AG10803 (cell line): ENCODE measurements at regions not wholly inside any gene's neighbourhood (a gene's known extent, or its start where the extent isn't known, plus 50 kb on each side); places are given as distances from the start of the nearest gene placed in this dataset.

Experiments used
- DNase-seq: peaks from one replicate; pipeline ENCODE4 v3.0.0; 2010; ENCODE audit warnings: low read depth
- H3K4me3 ChIP-seq: 2 replicates; pipeline ENCODE4 v1.5.1; 2011; ENCODE audit warnings: mild to moderate bottlenecking, low read length, control low read depth
- TF ChIP-seq, protein P1 (sequence below): conservative IDR thresholded peaks from 2 replicates; pipeline ENCODE4 v1.5.1; 2011; ENCODE audit warnings: mild to moderate bottlenecking, low read length, control low read depth, inconsistent platforms

DNA sequence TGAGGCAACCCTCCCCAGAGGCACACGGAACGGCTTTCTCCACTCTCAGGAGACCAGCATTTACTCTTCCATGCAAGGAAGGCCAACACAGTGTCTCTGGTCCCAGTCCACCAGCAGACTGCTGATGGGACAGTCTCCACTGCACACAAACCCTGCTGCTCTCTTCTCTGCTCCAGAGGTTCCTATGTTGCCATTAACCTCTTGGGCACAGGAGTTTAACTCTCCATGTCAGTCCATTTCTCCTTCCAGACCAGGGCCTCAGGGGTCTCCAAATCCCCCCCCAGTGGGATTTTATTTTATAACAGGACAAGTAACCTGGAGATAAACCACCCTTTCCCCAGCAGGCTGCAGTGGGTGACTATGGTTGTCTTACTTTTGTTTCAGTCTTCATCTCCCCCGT, 452.5 kb downstream of the GADD45G start:
- no peak for DNase-seq
- no peak overlapping the region for H3K4me3 ChIP-seq
- TF ChIP-seq, protein P1, sequence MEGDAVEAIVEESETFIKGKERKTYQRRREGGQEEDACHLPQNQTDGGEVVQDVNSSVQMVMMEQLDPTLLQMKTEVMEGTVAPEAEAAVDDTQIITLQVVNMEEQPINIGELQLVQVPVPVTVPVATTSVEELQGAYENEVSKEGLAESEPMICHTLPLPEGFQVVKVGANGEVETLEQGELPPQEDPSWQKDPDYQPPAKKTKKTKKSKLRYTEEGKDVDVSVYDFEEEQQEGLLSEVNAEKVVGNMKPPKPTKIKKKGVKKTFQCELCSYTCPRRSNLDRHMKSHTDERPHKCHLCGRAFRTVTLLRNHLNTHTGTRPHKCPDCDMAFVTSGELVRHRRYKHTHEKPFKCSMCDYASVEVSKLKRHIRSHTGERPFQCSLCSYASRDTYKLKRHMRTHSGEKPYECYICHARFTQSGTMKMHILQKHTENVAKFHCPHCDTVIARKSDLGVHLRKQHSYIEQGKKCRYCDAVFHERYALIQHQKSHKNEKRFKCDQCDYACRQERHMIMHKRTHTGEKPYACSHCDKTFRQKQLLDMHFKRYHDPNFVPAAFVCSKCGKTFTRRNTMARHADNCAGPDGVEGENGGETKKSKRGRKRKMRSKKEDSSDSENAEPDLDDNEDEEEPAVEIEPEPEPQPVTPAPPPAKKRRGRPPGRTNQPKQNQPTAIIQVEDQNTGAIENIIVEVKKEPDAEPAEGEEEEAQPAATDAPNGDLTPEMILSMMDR, result no peak

DNA sequence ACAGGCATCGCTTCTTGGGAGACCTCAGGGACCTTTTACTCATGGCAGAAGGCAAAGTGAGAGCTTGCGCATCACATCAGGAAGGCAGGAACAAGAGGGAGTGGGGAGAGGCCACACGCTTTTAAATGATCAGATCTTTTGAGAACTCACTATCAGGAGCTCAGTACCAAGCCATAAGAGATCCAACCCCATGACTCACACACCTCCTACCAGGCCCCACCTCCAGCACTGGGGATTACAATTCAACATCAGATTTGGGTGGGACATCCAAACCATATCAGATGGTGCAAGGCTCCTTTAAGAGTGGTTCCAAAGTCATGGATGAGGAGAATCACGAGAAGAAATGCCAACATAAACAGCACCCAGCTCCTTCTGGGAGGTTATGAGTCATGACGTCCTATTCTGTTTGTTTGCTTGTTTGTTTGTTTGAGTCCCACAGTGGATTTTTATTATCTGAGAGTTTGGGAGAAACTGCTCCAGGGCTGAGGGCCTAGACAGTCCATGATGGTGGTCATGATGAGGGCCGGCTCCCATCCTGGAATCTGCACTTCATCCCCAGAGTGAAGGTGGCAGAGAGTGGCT, 453.5 kb downstream of the GADD45G start:
- H3K4me3 ChIP-seq, result no peak overlapping the region
- TF ChIP-seq, protein P1, result no peak
- no peak for DNase-seq

DNA sequence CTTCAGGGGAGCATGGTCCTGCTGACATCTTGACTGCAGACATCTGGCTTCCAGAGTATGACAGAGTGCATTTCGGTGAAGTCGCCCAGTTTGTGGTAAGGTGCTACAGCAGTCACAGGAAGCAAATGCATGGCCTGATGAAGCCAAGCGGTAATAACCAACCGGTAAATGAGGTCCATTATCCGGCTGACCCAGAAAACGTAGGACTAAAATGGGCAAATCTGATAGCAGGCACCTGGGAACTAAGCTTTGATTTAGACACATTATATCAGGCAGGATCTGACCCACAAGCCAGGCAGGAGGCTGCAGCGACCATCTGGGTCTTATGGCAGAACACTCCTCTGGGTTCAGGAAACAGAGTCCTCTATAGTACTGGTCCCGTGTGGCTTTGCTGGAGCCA, 454.6 kb downstream of the GADD45G start:
- no peak for DNase-seq
- TF ChIP-seq, protein P1, result no peak
- H3K4me3 ChIP-seq, result no peak overlapping the region

DNA sequence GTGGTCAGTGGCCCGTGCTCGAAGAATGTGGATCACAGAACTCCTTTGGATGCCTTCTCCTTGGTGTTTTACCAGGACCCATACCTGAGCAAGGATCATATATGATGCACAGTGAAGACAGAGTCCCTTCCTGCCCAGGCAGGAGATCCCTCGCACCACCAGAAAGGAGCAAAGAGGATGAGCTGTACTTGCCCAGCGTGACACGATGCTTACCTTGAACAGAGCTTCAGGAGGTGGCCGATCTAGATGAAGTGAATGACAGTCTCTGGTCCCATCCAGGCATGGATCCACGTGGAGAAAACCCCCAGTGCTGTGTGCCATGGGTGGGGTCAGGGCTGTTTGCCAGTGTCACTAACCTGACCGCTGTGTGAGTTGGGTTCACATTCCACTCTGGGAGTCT, 455.4 kb downstream of the GADD45G start:
- TF ChIP-seq, protein P1, result no peak
- H3K4me3 ChIP-seq, result no peak overlapping the region
- no peak for DNase-seq

DNA sequence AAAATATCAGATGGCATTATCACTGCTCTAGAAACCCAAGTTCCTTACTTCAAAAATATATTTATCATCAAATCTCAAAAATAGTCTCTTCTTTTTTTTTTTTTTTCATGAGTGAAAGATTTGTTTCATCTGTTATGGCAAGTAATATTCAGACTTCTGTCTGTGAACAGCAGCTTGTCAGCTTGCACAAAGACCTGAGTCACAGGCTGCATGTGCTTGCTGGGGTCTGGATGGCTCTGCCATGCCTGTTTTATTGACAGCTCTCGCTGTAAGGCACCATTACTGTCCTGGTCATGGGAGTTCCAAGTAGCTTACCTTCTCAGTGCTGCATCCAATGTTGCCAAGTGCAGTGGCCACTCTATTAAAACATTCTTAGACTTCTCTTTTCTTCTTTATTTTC, 456.4 kb downstream of the GADD45G start:
- DNase-seq, result no peak

DNA sequence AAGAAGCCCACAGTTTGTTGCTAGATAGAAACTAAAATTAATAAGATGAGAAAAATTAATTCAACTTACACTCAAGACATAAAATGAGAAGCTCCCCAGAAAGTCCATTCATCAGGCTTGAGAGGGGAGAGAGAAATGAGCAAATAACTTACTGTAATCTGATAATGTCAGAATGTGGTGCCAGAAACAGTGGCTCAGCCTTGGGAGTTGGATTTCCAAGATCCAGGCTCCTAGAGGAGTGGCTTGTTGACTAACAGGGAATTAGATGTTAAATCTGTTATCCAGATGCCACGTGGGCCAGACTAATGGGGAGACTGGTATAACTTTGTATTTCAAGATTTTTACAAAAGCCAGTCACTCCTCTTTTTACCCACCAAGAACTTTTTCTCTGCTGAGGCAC, 458.2 kb downstream of the GADD45G start:
- H3K4me3 ChIP-seq, result no peak overlapping the region
- DNase-seq, result no peak
- TF ChIP-seq, protein P1, result no peak

More for the DNA sequence above, 456.4 kb downstream of the GADD45G start:
- TF ChIP-seq, protein P1, result no peak
- H3K4me3 ChIP-seq, result no peak overlapping the region

DNA sequence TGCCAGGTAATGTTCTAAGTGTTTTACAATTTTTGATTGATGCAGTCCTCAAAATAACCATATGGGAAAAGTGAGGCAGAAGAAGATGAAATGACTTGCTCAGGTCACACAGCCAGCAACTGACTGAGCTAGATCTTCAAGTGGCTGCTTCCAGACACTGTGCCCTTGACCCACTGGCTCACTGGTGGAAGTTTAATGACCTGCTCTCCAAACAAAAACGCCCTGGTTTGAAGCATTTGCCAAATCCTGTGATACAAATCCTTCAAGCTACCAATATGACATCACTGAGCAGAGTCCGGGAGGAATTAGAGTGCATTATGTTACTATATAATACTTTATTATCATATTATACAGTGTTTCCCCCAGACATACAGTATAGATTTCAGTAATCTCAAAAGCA, 459.4 kb downstream of the GADD45G start:
- DNase-seq, result no peak
- no peak overlapping the region for H3K4me3 ChIP-seq
- TF ChIP-seq, protein P1, result no peak
